Upper lobe of left lung (tissue), 6 donors: ENCODE measurements at regions not wholly inside any gene's neighbourhood (a gene's known extent, or its start where the extent isn't known, plus 50 kb on each side); places are given as distances from the start of the nearest gene placed in this dataset.

ENCODE experiments used
- ATAC-seq, 2 donors: fragments of 200-7000 bp; cut with Tn5 transposase; one replicate each; pipeline ENCODE4 v1.9.1; 2022; ENCODE audit warnings: mild to moderate bottlenecking in 2 of 2, moderate library complexity in 2 of 2; ENCODE audit not compliant: low FRiP score in 2 of 2
- DNase-seq, 2 donors: peaks; one replicate each; pipeline ENCODE4 v3.0.0-alpha.2; 2019 to 2020
- H3K27ac ChIP-seq, 4 donors: fragments of 200-600 bp; sonication (generic); one replicate each; pipeline ENCODE4 v1.5.1; 2016 to 2019
- H3K27me3 ChIP-seq, 4 donors: fragments of 200-600 bp; sonication (generic); one replicate each; pipeline ENCODE4 v1.5.1; 2017 to 2019
- H3K36me3 ChIP-seq, 4 donors: fragments of 200-600 bp; sonication (generic); one replicate each; pipeline ENCODE4 v1.5.1; 2016 to 2019
- H3K4me1 ChIP-seq, 4 donors: fragments of 200-600 bp; sonication (generic); one replicate each; pipeline ENCODE4 v1.5.1; 2018 to 2019
- H3K4me3 ChIP-seq, 4 donors: fragments of 200-600 bp; sonication (generic); one replicate each; pipeline ENCODE4 v1.5.1; 2017 to 2019; ENCODE audit warnings: mild to moderate bottlenecking in 2 of 4, moderate library complexity in 1 of 4
- H3K9me3 ChIP-seq, 4 donors: fragments of 200-600 bp; sonication (generic); one replicate each; pipeline ENCODE4 v1.5.1; 2018 to 2019
- EP300 ChIP-seq, 4 donors: sonication (generic); formaldehyde crosslinking; IDR thresholded peaks; one replicate each; pipeline ENCODE4 v1.5.1; 2017; ENCODE audit warnings: antibody characterized with exemption in 4 of 4, control low read depth in 2 of 4
- POLR2A ChIP-seq, 4 donors: fragments of 450-650 bp; IDR thresholded peaks; one replicate each; pipeline ENCODE4 v1.5.1; 2016 to 2017; ENCODE audit warnings: antibody characterized with exemption in 4 of 4, mild to moderate bottlenecking in 2 of 4
- POLR2AphosphoS5 ChIP-seq, 2 donors: sonication (generic); formaldehyde crosslinking; IDR thresholded peaks; one replicate each; pipeline ENCODE4 v1.5.1; 2017; ENCODE audit warnings: antibody characterized with exemption in 2 of 2
- WGBS, 2 donors: methylation state at CpG; one replicate each; pipeline ENCODE4 v1.1.5; 2017 to 2018; 5-methylcytosine and 5-hydroxymethylcytosine counted together
- TF ChIP-seq, protein P1 (sequence below), 6 experiments: fragments of 450-650 bp in 4 of 6; fragments of 200-600 bp in 2 of 6; sonication (generic) in 2 of 6; IDR thresholded peaks; one replicate each; pipeline ENCODE4 v1.5.1; 2016 to 2019; ENCODE audit warnings: antibody characterized with exemption in 6 of 6
- donor health status: DM: no; HTN: no; CAD: no; lungs with moderate emphysema.
- donor health status: DM: no; HTN: yes; CAD: no; lungs with severe emphysema.

DNA sequence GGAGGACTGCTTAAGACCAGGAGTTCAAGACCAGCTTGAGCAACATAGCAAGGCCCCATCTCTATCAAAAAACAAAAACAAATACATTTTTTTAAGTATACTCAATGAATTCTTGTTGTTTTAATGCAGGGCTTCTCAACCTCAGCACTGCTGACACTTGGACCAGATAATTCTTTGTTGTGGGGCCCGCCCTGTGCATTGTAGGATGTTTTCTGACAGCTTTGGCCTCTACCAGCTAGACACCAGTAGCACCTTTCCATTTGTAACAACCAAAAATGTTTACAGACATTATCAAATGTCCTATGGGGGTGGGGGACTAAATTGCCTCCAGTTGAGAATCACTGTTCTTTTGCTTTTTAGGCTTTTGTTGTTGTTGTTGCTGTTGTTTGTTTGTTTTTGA lies 128.1 kb upstream of the MDM1 start:
- peaks cover 6 to 13% (median 9%) of the 10 kb centered on the region in 4 donors for H3K4me1 ChIP-seq
- TF ChIP-seq, protein P1, sequence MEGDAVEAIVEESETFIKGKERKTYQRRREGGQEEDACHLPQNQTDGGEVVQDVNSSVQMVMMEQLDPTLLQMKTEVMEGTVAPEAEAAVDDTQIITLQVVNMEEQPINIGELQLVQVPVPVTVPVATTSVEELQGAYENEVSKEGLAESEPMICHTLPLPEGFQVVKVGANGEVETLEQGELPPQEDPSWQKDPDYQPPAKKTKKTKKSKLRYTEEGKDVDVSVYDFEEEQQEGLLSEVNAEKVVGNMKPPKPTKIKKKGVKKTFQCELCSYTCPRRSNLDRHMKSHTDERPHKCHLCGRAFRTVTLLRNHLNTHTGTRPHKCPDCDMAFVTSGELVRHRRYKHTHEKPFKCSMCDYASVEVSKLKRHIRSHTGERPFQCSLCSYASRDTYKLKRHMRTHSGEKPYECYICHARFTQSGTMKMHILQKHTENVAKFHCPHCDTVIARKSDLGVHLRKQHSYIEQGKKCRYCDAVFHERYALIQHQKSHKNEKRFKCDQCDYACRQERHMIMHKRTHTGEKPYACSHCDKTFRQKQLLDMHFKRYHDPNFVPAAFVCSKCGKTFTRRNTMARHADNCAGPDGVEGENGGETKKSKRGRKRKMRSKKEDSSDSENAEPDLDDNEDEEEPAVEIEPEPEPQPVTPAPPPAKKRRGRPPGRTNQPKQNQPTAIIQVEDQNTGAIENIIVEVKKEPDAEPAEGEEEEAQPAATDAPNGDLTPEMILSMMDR (IDR thresholded peaks at IDR 0.05), result no peak
- TF ChIP-seq POLR2AphosphoS5 (IDR thresholded peaks at IDR 0.05), result no peak
- no peaks in the 10 kb centered on the region for H3K36me3 ChIP-seq
- H3K27ac ChIP-seq, result no peak overlapping the region
- no peaks in the 10 kb centered on the region for H3K9me3 ChIP-seq
- DNase-seq (no peak), ATAC-seq (no peak)
- H3K4me3 ChIP-seq, result no peak overlapping the region
- no peaks in the 10 kb centered on the region for H3K27me3 ChIP-seq
- WGBS, 2 donors, result 90 to 94% methylated on average over 1 of the region's 1 CpG

GRCh38 chr12:68461645-68462044 lies 129.5 kb upstream of the MDM1 start:
- H3K4me1 ChIP-seq, result no peaks in the 10 kb centered on the region
- no peaks in the 10 kb centered on the region for H3K36me3 ChIP-seq
- WGBS, 2 donors, result 91 to 92% methylated on average over 3 of the region's 3 CpGs
- H3K9me3 ChIP-seq, result no peaks in the 10 kb centered on the region
- no peak overlapping the region for H3K4me3 ChIP-seq
- ATAC-seq, result no peak
- no peaks in the 10 kb centered on the region for H3K27me3 ChIP-seq
- no peak for TF ChIP-seq POLR2A (IDR thresholded peaks at IDR 0.05)
- TF ChIP-seq EP300 (IDR thresholded peaks at IDR 0.05), result no peak
- TF ChIP-seq, protein P1 (IDR thresholded peaks at IDR 0.05), result no peak
- TF ChIP-seq POLR2AphosphoS5 (IDR thresholded peaks at IDR 0.05), result no peak
- no peak for DNase-seq
- H3K27ac ChIP-seq, result no peak overlapping the region

DNA sequence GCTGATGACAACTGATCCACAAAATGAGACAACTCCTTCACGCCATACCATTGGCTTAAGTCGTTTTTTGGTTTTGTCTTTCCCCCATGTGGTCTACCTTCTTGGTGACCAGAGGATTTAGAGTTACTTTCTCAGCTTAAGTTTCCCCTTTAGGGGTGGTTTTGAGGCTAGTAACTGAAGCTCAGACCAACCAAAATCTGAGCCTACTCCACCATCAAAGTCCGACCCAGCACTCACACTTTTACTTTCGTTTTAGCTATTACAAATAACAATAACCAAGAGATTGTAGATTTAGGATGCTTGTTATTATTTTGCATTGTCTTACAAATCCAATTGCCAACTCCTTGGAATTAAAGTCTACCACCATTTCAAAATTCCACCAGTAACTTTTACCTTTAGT lies 130.6 kb upstream of the MDM1 start:
- Histone ChIP-seq H3K36me3 (no peaks in the 10 kb centered on the region), H3K4me1 (no peaks in the 10 kb centered on the region), H3K9me3 (no peaks in the 10 kb centered on the region), H3K27me3 (no peaks in the 10 kb centered on the region), H3K4me3 (peak overlapping the region in 2 of 4 donors; percentile 1 to 9), H3K27ac (no peak overlapping the region)
- no peak for ATAC-seq
- DNase-seq, result no peak
- TF ChIP-seq POLR2A (IDR thresholded peaks at IDR 0.05) (no peak), EP300 (IDR thresholded peaks at IDR 0.05) (no peak), POLR2AphosphoS5 (IDR thresholded peaks at IDR 0.05) (no peak)
- TF ChIP-seq, protein P1 (IDR thresholded peaks at IDR 0.05), result no peak
- 69 to 75% methylated on average over 4 of the region's 4 CpGs for WGBS, 2 donors

- no peak for TF ChIP-seq EP300 (IDR thresholded peaks at IDR 0.05)
- Histone ChIP-seq H3K27ac (no peak overlapping the region), H3K27me3 (no peaks in the 10 kb centered on the region), H3K36me3 (no peaks in the 10 kb centered on the region), H3K9me3 (no peaks in the 10 kb centered on the region), H3K4me3 (no peak overlapping the region), H3K4me1 (no peaks in the 10 kb centered on the region)
- ATAC-seq (peak in 1 of 2 donors; percentile 44), DNase-seq (no peak)
- WGBS, 2 donors, result 89 to 98% methylated on average over 2 of the region's 2 CpGs
Measured at GRCh38 chr12:68465227-68465626, 133.1 kb upstream of the MDM1 start.

- Histone ChIP-seq H3K4me3 (no peak overlapping the region), H3K27ac (no peak overlapping the region), H3K4me1 (no peaks in the 10 kb centered on the region), H3K27me3 (no peaks in the 10 kb centered on the region), H3K36me3 (no peaks in the 10 kb centered on the region), H3K9me3 (no peaks in the 10 kb centered on the region)
- ATAC-seq (no peak), DNase-seq (no peak)
- WGBS, 2 donors, result 85 to 87% methylated on average over 3 of the region's 3 CpGs
- no peak for TF ChIP-seq EP300 (IDR thresholded peaks at IDR 0.05)
- TF ChIP-seq, protein P1 (IDR thresholded peaks at IDR 0.05), result no peak
- TF ChIP-seq POLR2AphosphoS5 (IDR thresholded peaks at IDR 0.05), result no peak
- TF ChIP-seq POLR2A (IDR thresholded peaks at IDR 0.05), result no peak
Measured at GRCh38 chr12:68467514-68467913, 135.4 kb upstream of the MDM1 start.
